A549 (cell line): ENCODE measurements at regions not wholly inside any gene's neighbourhood (a gene's known extent, or its start where the extent isn't known, plus 50 kb on each side); places are given as distances from the start of the nearest gene placed in this dataset.

Experiments
- GATA3 ChIP-seq: IDR thresholded peaks from 2 replicates; pipeline ENCODE4 v1.6.1; 2012; ENCODE audit warnings: borderline replicate concordance
- JUNB ChIP-seq: fragments of >200 bp; sonication (Bioruptor Twin); formaldehyde crosslinking; IDR thresholded peaks from 2 replicates; pipeline ENCODE4 v1.6.1; 2016
- KDM5A ChIP-seq: fragments of 200-600 bp; sonication (generic); IDR thresholded peaks from 2 replicates; pipeline ENCODE4 v1.6.1; 2016; ENCODE audit warnings: antibody characterized with exemption, mild to moderate bottlenecking
- NPAS2 ChIP-seq: fragments of 250-450 bp; sonication (Bioruptor Pico); IDR thresholded peaks from 2 replicates; pipeline ENCODE4 v1.8.0; 2022; ENCODE audit warnings: mild to moderate bottlenecking, moderate library complexity, borderline replicate concordance
- POLR2A ChIP-seq: IDR thresholded peaks from 2 replicates; pipeline ENCODE4 v1.6.1; 2012; ENCODE audit warnings: mild to moderate bottlenecking, low read length
- RAD21 ChIP-seq, 2 experiments: fragments of >200 bp in 1 of 2; sonication (Bioruptor Twin) in 1 of 2; formaldehyde crosslinking in 1 of 2; IDR thresholded peaks in 1 of 2; conservative IDR thresholded peaks in 1 of 2; 2 replicates in 1 of 2; 3 replicates in 1 of 2; pipeline ENCODE4 v1.6.1; 2012 to 2018; ENCODE audit warnings: inconsistent platforms in 1 of 2
- SMC3 ChIP-seq: fragments of >200 bp; sonication (Bioruptor Twin); formaldehyde crosslinking; IDR thresholded peaks from 3 replicates; pipeline ENCODE4 v1.6.1; 2018; ENCODE audit warnings: inconsistent platforms
- SREBF2 ChIP-seq: fragments of 450-650 bp; IDR thresholded peaks from 2 replicates; pipeline ENCODE4 v1.6.1; 2014; ENCODE audit warnings: mild to moderate bottlenecking, moderate library complexity
- TF ChIP-seq, protein P1 (sequence below): fragments of >200 bp; sonication (Bioruptor Twin); formaldehyde crosslinking; IDR thresholded peaks from 3 replicates; pipeline ENCODE4 v1.5.1; 2016
- TF ChIP-seq, protein P2 (sequence below): IDR thresholded peaks from 2 replicates; pipeline ENCODE4 v1.6.1; 2012
- TF ChIP-seq, protein P3 (sequence below): fragments of 450-650 bp; IDR thresholded peaks from 2 replicates; pipeline ENCODE4 v1.6.1; 2014; ENCODE audit warnings: antibody characterized with exemption
- TF ChIP-seq, protein P4 (sequence below): fragments of 250-450 bp; sonication (Bioruptor Pico); IDR thresholded peaks from 2 replicates; pipeline ENCODE4 v1.5.0; 2021; ENCODE audit warnings: mild to moderate bottlenecking, moderate library complexity, borderline replicate concordance

DNA sequence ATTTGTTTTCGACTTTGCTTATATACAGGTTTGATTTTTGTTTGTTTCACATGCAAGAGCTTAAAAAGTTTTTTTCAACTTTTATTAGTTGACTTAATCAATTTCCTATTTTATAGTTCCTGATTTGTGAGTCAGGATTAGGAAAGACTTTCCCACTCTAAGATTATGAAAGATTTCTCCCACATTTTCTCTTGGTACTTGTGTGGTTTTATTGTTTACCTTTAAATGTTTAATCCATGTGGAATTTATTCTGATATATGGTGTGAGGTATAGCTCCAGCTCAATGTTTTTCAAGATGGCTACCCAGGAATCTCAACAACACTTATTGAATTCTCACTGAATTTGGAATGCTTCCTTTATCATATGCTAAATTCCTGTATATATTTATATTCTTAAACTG lies 117.8 kb upstream of the LGALSL start:
- TF ChIP-seq, protein P1, sequence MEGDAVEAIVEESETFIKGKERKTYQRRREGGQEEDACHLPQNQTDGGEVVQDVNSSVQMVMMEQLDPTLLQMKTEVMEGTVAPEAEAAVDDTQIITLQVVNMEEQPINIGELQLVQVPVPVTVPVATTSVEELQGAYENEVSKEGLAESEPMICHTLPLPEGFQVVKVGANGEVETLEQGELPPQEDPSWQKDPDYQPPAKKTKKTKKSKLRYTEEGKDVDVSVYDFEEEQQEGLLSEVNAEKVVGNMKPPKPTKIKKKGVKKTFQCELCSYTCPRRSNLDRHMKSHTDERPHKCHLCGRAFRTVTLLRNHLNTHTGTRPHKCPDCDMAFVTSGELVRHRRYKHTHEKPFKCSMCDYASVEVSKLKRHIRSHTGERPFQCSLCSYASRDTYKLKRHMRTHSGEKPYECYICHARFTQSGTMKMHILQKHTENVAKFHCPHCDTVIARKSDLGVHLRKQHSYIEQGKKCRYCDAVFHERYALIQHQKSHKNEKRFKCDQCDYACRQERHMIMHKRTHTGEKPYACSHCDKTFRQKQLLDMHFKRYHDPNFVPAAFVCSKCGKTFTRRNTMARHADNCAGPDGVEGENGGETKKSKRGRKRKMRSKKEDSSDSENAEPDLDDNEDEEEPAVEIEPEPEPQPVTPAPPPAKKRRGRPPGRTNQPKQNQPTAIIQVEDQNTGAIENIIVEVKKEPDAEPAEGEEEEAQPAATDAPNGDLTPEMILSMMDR: no peak
- no peak for TF ChIP-seq POLR2A
- no peak for TF ChIP-seq SMC3
- TF ChIP-seq RAD21 (conservative IDR thresholded peaks at IDR 0.05 in 1 of 2, IDR thresholded peaks at IDR 0.05 in 1 of 2): no peak
- TF ChIP-seq JUNB: no peak
- TF ChIP-seq, protein P2, sequence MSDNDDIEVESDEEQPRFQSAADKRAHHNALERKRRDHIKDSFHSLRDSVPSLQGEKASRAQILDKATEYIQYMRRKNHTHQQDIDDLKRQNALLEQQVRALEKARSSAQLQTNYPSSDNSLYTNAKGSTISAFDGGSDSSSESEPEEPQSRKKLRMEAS: no peak
- TF ChIP-seq SREBF2: no peak
- TF ChIP-seq GATA3: no peak
- no peak for TF ChIP-seq KDM5A
- TF ChIP-seq, protein P3, sequence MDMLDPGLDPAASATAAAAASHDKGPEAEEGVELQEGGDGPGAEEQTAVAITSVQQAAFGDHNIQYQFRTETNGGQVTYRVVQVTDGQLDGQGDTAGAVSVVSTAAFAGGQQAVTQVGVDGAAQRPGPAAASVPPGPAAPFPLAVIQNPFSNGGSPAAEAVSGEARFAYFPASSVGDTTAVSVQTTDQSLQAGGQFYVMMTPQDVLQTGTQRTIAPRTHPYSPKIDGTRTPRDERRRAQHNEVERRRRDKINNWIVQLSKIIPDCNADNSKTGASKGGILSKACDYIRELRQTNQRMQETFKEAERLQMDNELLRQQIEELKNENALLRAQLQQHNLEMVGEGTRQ: no peak
- TF ChIP-seq NPAS2 (CRISPR knock-in tag): no peak
- TF ChIP-seq, protein P4, sequence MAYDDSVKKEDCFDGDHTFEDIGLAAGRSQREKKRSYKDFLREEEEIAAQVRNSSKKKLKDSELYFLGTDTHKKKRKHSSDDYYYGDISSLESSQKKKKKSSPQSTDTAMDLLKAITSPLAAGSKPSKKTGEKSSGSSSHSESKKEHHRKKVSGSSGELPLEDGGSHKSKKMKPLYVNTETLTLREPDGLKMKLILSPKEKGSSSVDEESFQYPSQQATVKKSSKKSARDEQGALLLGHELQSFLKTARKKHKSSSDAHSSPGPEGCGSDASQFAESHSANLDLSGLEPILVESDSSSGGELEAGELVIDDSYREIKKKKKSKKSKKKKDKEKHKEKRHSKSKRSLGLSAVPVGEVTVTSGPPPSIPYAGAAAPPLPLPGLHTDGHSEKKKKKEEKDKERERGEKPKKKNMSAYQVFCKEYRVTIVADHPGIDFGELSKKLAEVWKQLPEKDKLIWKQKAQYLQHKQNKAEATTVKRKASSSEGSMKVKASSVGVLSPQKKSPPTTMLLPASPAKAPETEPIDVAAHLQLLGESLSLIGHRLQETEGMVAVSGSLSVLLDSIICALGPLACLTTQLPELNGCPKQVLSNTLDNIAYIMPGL: no peak
